Esophagus muscularis mucosa (tissue), 4 donors: ENCODE measurements at regions not wholly inside any gene's neighbourhood (a gene's known extent, or its start where the extent isn't known, plus 50 kb on each side); places are given as distances from the start of the nearest gene placed in this dataset.

Experiments used
- DNase-seq: peaks from one replicate; pipeline ENCODE4 v3.0.0-alpha.2; 2017; ENCODE audit errors: extremely low spot score
- H3K27ac ChIP-seq, 4 donors: fragments of 200-600 bp; sonication (generic); replicated peaks in 1 of 4; 1 replicate in 3 of 4; 2 replicates in 1 of 4; pipeline ENCODE4 v1.5.1; 2016 to 2019; ENCODE audit warnings: mild to moderate bottlenecking in 1 of 4
- H3K27me3 ChIP-seq, 4 donors: fragments of 200-600 bp; sonication (generic); one replicate each; pipeline versions ENCODE4 v1.5.1 to v1.6.0; 2016 to 2019
- H3K36me3 ChIP-seq, 4 donors: fragments of 200-600 bp; sonication (generic); one replicate each; pipeline ENCODE4 v1.5.1; 2016 to 2019
- H3K4me1 ChIP-seq, 4 donors: fragments of 200-600 bp; sonication (generic); one replicate each; pipeline ENCODE4 v1.5.1; 2016 to 2019
- H3K4me3 ChIP-seq, 4 donors: fragments of 200-600 bp; sonication (generic); 1 replicate in 2 of 4; 2 replicates in 2 of 4; pipeline ENCODE4 v1.5.1; 2016 to 2019; ENCODE audit warnings: mild to moderate bottlenecking in 4 of 4, moderate library complexity in 1 of 4
- H3K9me3 ChIP-seq, 4 donors: fragments of 200-600 bp; sonication (generic); 1 replicate in 3 of 4; 2 replicates in 1 of 4; pipeline ENCODE4 v1.5.1; 2016 to 2019
- EP300 ChIP-seq: sonication (generic); formaldehyde crosslinking; IDR thresholded peaks from one replicate; pipeline ENCODE4 v1.6.1; 2017; ENCODE audit warnings: antibody characterized with exemption
- POLR2A ChIP-seq: fragments of 450-650 bp; IDR thresholded peaks from one replicate; pipeline ENCODE4 v1.6.1; 2017; ENCODE audit warnings: antibody characterized with exemption, moderate library complexity, mild to moderate bottlenecking, low read depth
- POLR2AphosphoS5 ChIP-seq, 2 donors: sonication (generic); formaldehyde crosslinking; IDR thresholded peaks; one replicate each; pipeline ENCODE4 v1.6.1; 2017; ENCODE audit warnings: antibody characterized with exemption in 2 of 2
- WGBS: methylation state at CpG from one replicate; pipeline ENCODE4 v1.1.5; 2018; 5-methylcytosine and 5-hydroxymethylcytosine counted together
- intact Hi-C: fragments of 100-400 bp; cut with DNase I; formaldehyde crosslinking; loops from one replicate; pipeline ENCODE4 v1.15.1; 2023
- TF ChIP-seq, protein P1 (sequence below), 3 experiments: fragments of 200-600 bp in 2 of 3; fragments of 450-650 bp in 1 of 3; sonication (generic) in 2 of 3; IDR thresholded peaks; one replicate each; pipeline ENCODE4 v1.5.1; 2017 to 2019; ENCODE audit warnings: antibody characterized with exemption in 3 of 3, mild to moderate bottlenecking in 2 of 3, moderate library complexity in 1 of 3

DNA sequence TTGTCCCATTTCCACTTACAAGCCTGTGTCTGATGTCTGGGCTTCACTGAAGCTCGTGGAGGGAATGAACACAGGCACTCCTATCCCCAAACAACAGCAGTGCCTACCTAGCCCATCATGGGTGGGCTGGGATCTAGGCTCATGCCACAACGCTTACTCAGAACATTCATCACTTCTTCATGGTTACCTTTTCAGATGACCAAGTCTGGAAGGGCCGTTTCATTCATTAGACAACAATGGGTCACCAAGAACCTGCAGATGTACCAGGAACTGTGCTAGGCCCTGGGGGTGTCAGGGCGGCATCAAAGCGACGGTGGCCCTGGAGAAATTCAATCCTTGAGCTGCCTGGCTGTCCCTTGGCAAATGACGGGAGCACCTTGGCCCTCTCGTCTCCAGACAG lies 64.9 kb upstream of the FZD10 start:
- Histone ChIP-seq H3K27ac (no peak overlapping the region), H3K27me3 (peaks cover 0 to 54% (median 0%) of the 10 kb centered on the region in 4 donors), H3K4me1 (no peaks in the 10 kb centered on the region), H3K9me3 (no peaks in the 10 kb centered on the region), H3K4me3 (no peak overlapping the region), H3K36me3 (no peaks in the 10 kb centered on the region)
- no peak for DNase-seq
- TF ChIP-seq EP300 (no peak), POLR2A (no peak), POLR2AphosphoS5 (IDR thresholded peaks at IDR 0.05) (no peak)
- intact Hi-C loops, result no loop called here
- WGBS, result 77% methylated on average over 8 of the region's 8 CpGs

GRCh38 chr12:130097798-130098255 lies 64.4 kb upstream of the FZD10 start:
- TF ChIP-seq POLR2AphosphoS5 (IDR thresholded peaks at IDR 0.05) (no peak), EP300 (no peak), POLR2A (no peak)
- TF ChIP-seq, protein P1, sequence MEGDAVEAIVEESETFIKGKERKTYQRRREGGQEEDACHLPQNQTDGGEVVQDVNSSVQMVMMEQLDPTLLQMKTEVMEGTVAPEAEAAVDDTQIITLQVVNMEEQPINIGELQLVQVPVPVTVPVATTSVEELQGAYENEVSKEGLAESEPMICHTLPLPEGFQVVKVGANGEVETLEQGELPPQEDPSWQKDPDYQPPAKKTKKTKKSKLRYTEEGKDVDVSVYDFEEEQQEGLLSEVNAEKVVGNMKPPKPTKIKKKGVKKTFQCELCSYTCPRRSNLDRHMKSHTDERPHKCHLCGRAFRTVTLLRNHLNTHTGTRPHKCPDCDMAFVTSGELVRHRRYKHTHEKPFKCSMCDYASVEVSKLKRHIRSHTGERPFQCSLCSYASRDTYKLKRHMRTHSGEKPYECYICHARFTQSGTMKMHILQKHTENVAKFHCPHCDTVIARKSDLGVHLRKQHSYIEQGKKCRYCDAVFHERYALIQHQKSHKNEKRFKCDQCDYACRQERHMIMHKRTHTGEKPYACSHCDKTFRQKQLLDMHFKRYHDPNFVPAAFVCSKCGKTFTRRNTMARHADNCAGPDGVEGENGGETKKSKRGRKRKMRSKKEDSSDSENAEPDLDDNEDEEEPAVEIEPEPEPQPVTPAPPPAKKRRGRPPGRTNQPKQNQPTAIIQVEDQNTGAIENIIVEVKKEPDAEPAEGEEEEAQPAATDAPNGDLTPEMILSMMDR (IDR thresholded peaks at IDR 0.05), result no peak
- no peaks in the 10 kb centered on the region for H3K4me1 ChIP-seq
- intact Hi-C loops, result no loop called here

DNA sequence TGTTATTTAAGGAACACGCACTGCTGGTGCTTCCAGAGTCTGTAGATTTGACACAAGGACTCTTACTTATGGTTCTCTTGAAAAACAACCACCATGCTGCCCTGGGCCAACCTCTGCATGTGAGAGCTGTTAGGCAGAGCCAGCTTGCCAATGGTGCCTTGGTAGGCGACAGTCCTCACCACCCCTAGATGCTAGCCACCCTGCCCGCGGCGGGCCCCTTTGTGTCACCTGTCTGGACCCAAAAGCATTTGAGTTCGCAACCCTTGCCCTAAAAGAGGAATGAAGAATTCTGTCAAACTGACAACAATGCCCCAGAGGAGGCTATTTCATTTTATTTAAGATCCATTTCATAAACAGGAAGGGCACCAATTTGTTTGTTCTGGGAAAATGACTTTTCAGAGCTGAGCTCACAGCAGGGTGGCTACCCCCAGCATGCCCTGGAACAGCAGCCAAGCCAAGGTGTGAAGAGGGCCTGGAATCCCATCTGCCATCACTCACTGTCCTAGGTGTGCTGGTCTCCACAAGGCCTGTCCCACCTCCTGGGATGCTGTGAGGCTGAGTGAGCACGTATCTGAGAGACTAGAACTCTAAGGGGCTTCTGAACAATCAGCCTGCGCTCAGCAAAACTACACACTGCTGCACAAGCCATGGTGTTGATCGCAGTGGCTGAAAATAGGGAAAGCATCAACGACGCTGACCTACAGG lies 63.8 kb upstream of the FZD10 start:
- Histone ChIP-seq H3K27ac (no peak overlapping the region), H3K27me3 (peaks cover 0 to 62% (median 0%) of the 10 kb centered on the region in 4 donors), H3K36me3 (no peaks in the 10 kb centered on the region), H3K4me3 (no peak overlapping the region), H3K9me3 (no peaks in the 10 kb centered on the region), H3K4me1 (no peaks in the 10 kb centered on the region)
- DNase-seq, result no peak
- no peak for TF ChIP-seq POLR2A
- TF ChIP-seq EP300, result no peak
- TF ChIP-seq, protein P1 (IDR thresholded peaks at IDR 0.05), result no peak
- no peak for TF ChIP-seq POLR2AphosphoS5 (IDR thresholded peaks at IDR 0.05)
- intact Hi-C loops, result no loop called here
- 89% methylated on average over 11 of the region's 11 CpGs for WGBS

More at GRCh38 chr12:130097798-130098255, 64.4 kb upstream of the FZD10 start:
- no peaks in the 10 kb centered on the region for H3K36me3 ChIP-seq
- no peaks in the 10 kb centered on the region for H3K9me3 ChIP-seq
- H3K4me3 ChIP-seq, result no peak overlapping the region
- H3K27ac ChIP-seq, result no peak overlapping the region
- DNase-seq, result no peak
- WGBS, result 65% methylated on average over 8 of the region's 8 CpGs
- H3K27me3 ChIP-seq, result peaks cover 0 to 56% (median 0%) of the 10 kb centered on the region in 4 donors

GRCh38 chr12:130100634-130101362 lies 61.5 kb upstream of the FZD10 start:
- peaks cover 0 to 69% (median 0%) of the 10 kb centered on the region in 4 donors for H3K27me3 ChIP-seq
- 79% methylated on average over 8 of the region's 8 CpGs for WGBS
- H3K27ac ChIP-seq, result no peak overlapping the region
- H3K9me3 ChIP-seq, result no peaks in the 10 kb centered on the region
- intact Hi-C loops, result no loop called here
- H3K4me3 ChIP-seq, result no peak overlapping the region
- no peak for DNase-seq
- peaks cover 0 to 17% (median 11%) of the 10 kb centered on the region in 4 donors for H3K4me1 ChIP-seq
- no peak for TF ChIP-seq POLR2A
- no peak for TF ChIP-seq EP300
- TF ChIP-seq, protein P1 (IDR thresholded peaks at IDR 0.05), result no peak
- TF ChIP-seq POLR2AphosphoS5 (IDR thresholded peaks at IDR 0.05), result no peak
- no peaks in the 10 kb centered on the region for H3K36me3 ChIP-seq

GRCh38 chr12:130101370-130101769 lies 60.9 kb upstream of the FZD10 start:
- no peak for TF ChIP-seq EP300
- no peak for TF ChIP-seq POLR2AphosphoS5 (IDR thresholded peaks at IDR 0.05)
- TF ChIP-seq POLR2A, result no peak
- TF ChIP-seq, protein P1 (IDR thresholded peaks at IDR 0.05), result no peak
- H3K4me1 ChIP-seq, result peaks cover 0 to 19% (median 11%) of the 10 kb centered on the region in 4 donors
- 54% methylated on average over 7 of the region's 7 CpGs for WGBS
- no peak for DNase-seq
- intact Hi-C loops, result no loop called here
- peaks cover 0 to 73% (median 0%) of the 10 kb centered on the region in 4 donors for H3K27me3 ChIP-seq
- no peak overlapping the region for H3K27ac ChIP-seq
- H3K36me3 ChIP-seq, result no peaks in the 10 kb centered on the region
- no peak overlapping the region for H3K4me3 ChIP-seq
- H3K9me3 ChIP-seq, result no peaks in the 10 kb centered on the region
